ENCODE measurements at regions not wholly inside any gene's neighbourhood (a gene's known extent, or its start where the extent isn't known, plus 50 kb on each side); places are given as distances from the start of the nearest gene placed in this dataset.

GRCh38 chr5:141769671-141770070 is 87.6 kb upstream of the ARAP3 start:
- Mint-ChIP-seq H3K27ac (no peak overlapping the region), H3K4me1 (ENCODE audit: low read depth) (no peaks in the 10 kb centered on the region), H3K4me3 (no peak overlapping the region), H3K36me3 (ENCODE audit: low read depth) (no peaks in the 10 kb centered on the region), H3K9me3 (no peaks in the 10 kb centered on the region), H3K27me3 (ENCODE audit: low read depth) (no peaks in the 10 kb centered on the region)
- DNase-seq (ENCODE audit: low spot score): no peak

GRCh38 chr5:141767671-141768070 is 85.6 kb upstream of the ARAP3 start:
- H3K36me3 Mint-ChIP-seq (ENCODE audit: low read depth): no peaks in the 10 kb centered on the region
- no peak for DNase-seq (ENCODE audit: low spot score)
- H3K27ac Mint-ChIP-seq: no peak overlapping the region
- no peaks in the 10 kb centered on the region for H3K4me1 Mint-ChIP-seq (ENCODE audit: low read depth)
- H3K9me3 Mint-ChIP-seq: no peaks in the 10 kb centered on the region
- no peak overlapping the region for H3K4me3 Mint-ChIP-seq
- peaks cover 3% of the 10 kb centered on the region for H3K27me3 Mint-ChIP-seq (ENCODE audit: low read depth)

GRCh38 chr5:141765896-141766551 is 84.0 kb upstream of the ARAP3 start:
- Mint-ChIP-seq H3K4me3 (no peak overlapping the region), H3K27me3 (ENCODE audit: low read depth) (peaks cover 5% of the 10 kb centered on the region), H3K36me3 (ENCODE audit: low read depth) (no peaks in the 10 kb centered on the region), H3K27ac (no peak overlapping the region), H3K4me1 (ENCODE audit: low read depth) (no peaks in the 10 kb centered on the region), H3K9me3 (no peaks in the 10 kb centered on the region)
- DNase-seq (ENCODE audit: low spot score): no peak

GRCh38 chr5:141763541-141763940 is 81.5 kb upstream of the ARAP3 start:
- peaks cover 17% of the 10 kb centered on the region for H3K27me3 Mint-ChIP-seq (ENCODE audit: low read depth)
- H3K4me1 Mint-ChIP-seq (ENCODE audit: low read depth): no peaks in the 10 kb centered on the region
- H3K27ac Mint-ChIP-seq: no peak overlapping the region
- H3K9me3 Mint-ChIP-seq: no peaks in the 10 kb centered on the region
- no peak for DNase-seq (ENCODE audit: low spot score)
- no peaks in the 10 kb centered on the region for H3K36me3 Mint-ChIP-seq (ENCODE audit: low read depth)
- H3K4me3 Mint-ChIP-seq: no peak overlapping the region

- peaks cover 24% of the 10 kb centered on the region for H3K27me3 Mint-ChIP-seq (ENCODE audit: low read depth)
- H3K9me3 Mint-ChIP-seq: no peaks in the 10 kb centered on the region
- DNase-seq (ENCODE audit: low spot score): no peak
- H3K27ac Mint-ChIP-seq: no peak overlapping the region
- no peak overlapping the region for H3K4me3 Mint-ChIP-seq
- no peaks in the 10 kb centered on the region for H3K36me3 Mint-ChIP-seq (ENCODE audit: low read depth)
- H3K4me1 Mint-ChIP-seq (ENCODE audit: low read depth): no peaks in the 10 kb centered on the region
Measured at GRCh38 chr5:141762790-141763368, 80.8 kb upstream of the ARAP3 start.

- Mint-ChIP-seq H3K9me3 (no peaks in the 10 kb centered on the region), H3K36me3 (ENCODE audit: low read depth) (no peaks in the 10 kb centered on the region), H3K4me1 (ENCODE audit: low read depth) (no peaks in the 10 kb centered on the region), H3K27me3 (ENCODE audit: low read depth) (peaks cover 25% of the 10 kb centered on the region), H3K4me3 (no peak overlapping the region), H3K27ac (no peak overlapping the region)
- no peak for DNase-seq (ENCODE audit: low spot score)
Measured at GRCh38 chr5:141762316-141762715, 80.3 kb upstream of the ARAP3 start.

- Mint-ChIP-seq H3K36me3 (ENCODE audit: low read depth) (no peaks in the 10 kb centered on the region), H3K9me3 (no peaks in the 10 kb centered on the region), H3K4me1 (ENCODE audit: low read depth) (no peaks in the 10 kb centered on the region), H3K4me3 (no peak overlapping the region), H3K27ac (no peak overlapping the region), H3K27me3 (ENCODE audit: low read depth) (peaks cover 35% of the 10 kb centered on the region)
- no peak for DNase-seq (ENCODE audit: low spot score)
Measured at GRCh38 chr5:141760753-141761152, 78.7 kb upstream of the ARAP3 start.

GRCh38 chr5:141760193-141760592 is 78.2 kb upstream of the ARAP3 start:
- Mint-ChIP-seq H3K4me3 (no peak overlapping the region), H3K9me3 (no peaks in the 10 kb centered on the region), H3K27ac (no peak overlapping the region), H3K36me3 (ENCODE audit: low read depth) (no peaks in the 10 kb centered on the region), H3K27me3 (ENCODE audit: low read depth) (peaks cover 38% of the 10 kb centered on the region), H3K4me1 (ENCODE audit: low read depth) (no peaks in the 10 kb centered on the region)
- no peak for DNase-seq (ENCODE audit: low spot score)

GRCh38 chr5:141758310-141758998 is 76.4 kb upstream of the ARAP3 start:
- Mint-ChIP-seq H3K4me3 (no peak overlapping the region), H3K4me1 (ENCODE audit: low read depth) (no peaks in the 10 kb centered on the region), H3K9me3 (no peaks in the 10 kb centered on the region), H3K36me3 (ENCODE audit: low read depth) (no peaks in the 10 kb centered on the region), H3K27ac (no peak overlapping the region), H3K27me3 (ENCODE audit: low read depth) (peaks cover 49% of the 10 kb centered on the region)
- DNase-seq (ENCODE audit: low spot score): no peak

GRCh38 chr5:141757402-141757801 is 75.4 kb upstream of the ARAP3 start:
- H3K9me3 Mint-ChIP-seq: no peaks in the 10 kb centered on the region
- no peak for DNase-seq (ENCODE audit: low spot score)
- H3K4me3 Mint-ChIP-seq: no peak overlapping the region

GRCh38 chr5:141756196-141756595 is 74.2 kb upstream of the ARAP3 start:
- H3K27me3 Mint-ChIP-seq (ENCODE audit: low read depth): peaks cover 54% of the 10 kb centered on the region
- H3K4me1 Mint-ChIP-seq (ENCODE audit: low read depth): no peaks in the 10 kb centered on the region
- H3K9me3 Mint-ChIP-seq: no peaks in the 10 kb centered on the region
- no peaks in the 10 kb centered on the region for H3K36me3 Mint-ChIP-seq (ENCODE audit: low read depth)
- H3K27ac Mint-ChIP-seq: no peak overlapping the region
- H3K4me3 Mint-ChIP-seq: no peak overlapping the region
- DNase-seq (ENCODE audit: low spot score): no peak

More at GRCh38 chr5:141757402-141757801, 75.4 kb upstream of the ARAP3 start:
- H3K4me1 Mint-ChIP-seq (ENCODE audit: low read depth): no peaks in the 10 kb centered on the region
- H3K36me3 Mint-ChIP-seq (ENCODE audit: low read depth): no peaks in the 10 kb centered on the region
- H3K27ac Mint-ChIP-seq: no peak overlapping the region
- H3K27me3 Mint-ChIP-seq (ENCODE audit: low read depth): peaks cover 53% of the 10 kb centered on the region

- Mint-ChIP-seq H3K27ac (no peak overlapping the region), H3K27me3 (ENCODE audit: low read depth) (peaks cover 44% of the 10 kb centered on the region), H3K4me3 (no peak overlapping the region), H3K9me3 (no peaks in the 10 kb centered on the region), H3K4me1 (ENCODE audit: low read depth) (no peaks in the 10 kb centered on the region), H3K36me3 (ENCODE audit: low read depth) (no peaks in the 10 kb centered on the region)
- no peak for DNase-seq (ENCODE audit: low spot score)
Measured at GRCh38 chr5:141753971-141754713, 72.1 kb upstream of the ARAP3 start.

- H3K27me3 Mint-ChIP-seq (ENCODE audit: low read depth): peaks cover 40% of the 10 kb centered on the region
Measured at GRCh38 chr5:141753143-141753970, 71.3 kb upstream of the ARAP3 start.

More at GRCh38 chr5:141753143-141753970, 71.3 kb upstream of the ARAP3 start:
- Mint-ChIP-seq H3K9me3 (no peaks in the 10 kb centered on the region), H3K36me3 (ENCODE audit: low read depth) (no peaks in the 10 kb centered on the region), H3K4me1 (ENCODE audit: low read depth) (no peaks in the 10 kb centered on the region), H3K4me3 (no peak overlapping the region), H3K27ac (no peak overlapping the region)
- DNase-seq (ENCODE audit: low spot score): no peak

Measured in T-helper 2 cell treated with Interferon-gamma antibody and Interleukin-4, amounts not matched to agents 5 μg/mL and 100 μg/mL, for 36 hours (primary cell).